Gastrocnemius medialis (tissue), 4 donors: ENCODE measurements at regions not wholly inside any gene's neighbourhood (a gene's known extent, or its start where the extent isn't known, plus 50 kb on each side); places are given as distances from the start of the nearest gene placed in this dataset.

Experiments used
- ATAC-seq, 2 donors: fragments of 150-250 bp; one replicate each; pipeline ENCODE4 v1.9.1; 2016
- DNase-seq, 2 donors: peaks; one replicate each; pipeline ENCODE4 v3.0.0-alpha.2; 2019
- H3K27ac ChIP-seq, 4 donors: fragments of 200-600 bp; sonication (generic); 1 replicate in 1 of 4; 2 replicates in 3 of 4; pipeline ENCODE4 v1.5.1; 2016 to 2018; ENCODE audit warnings: mild to moderate bottlenecking in 2 of 4, moderate library complexity in 1 of 4
- H3K27me3 ChIP-seq, 3 donors: fragments of 200-600 bp; sonication (generic) in 2 of 3; 1 replicate in 1 of 3; 2 replicates in 2 of 3; pipeline versions ENCODE4 v1.5.1 to v1.6.0; 2016 to 2019; ENCODE audit warnings: mild to moderate bottlenecking in 1 of 3, moderate library complexity in 1 of 3
- H3K36me3 ChIP-seq, 2 donors: fragments of 200-600 bp; sonication (generic) in 1 of 2; one replicate each; pipeline ENCODE4 v1.5.1; 2017 to 2018
- H3K4me1 ChIP-seq, 2 donors: fragments of 200-600 bp; sonication (generic) in 1 of 2; one replicate each; pipeline ENCODE4 v1.5.1; 2016 to 2017; ENCODE audit warnings: mild to moderate bottlenecking in 2 of 2
- H3K4me3 ChIP-seq, 4 donors: fragments of 200-600 bp; sonication (generic) in 3 of 4; 1 replicate in 1 of 4; 2 replicates in 3 of 4; pipeline ENCODE4 v1.5.1; 2016 to 2019; ENCODE audit warnings: mild to moderate bottlenecking in 2 of 4
- H3K9me3 ChIP-seq, 3 donors: fragments of 200-600 bp; sonication (generic) in 2 of 3; 1 replicate in 1 of 3; 2 replicates in 2 of 3; pipeline ENCODE4 v1.5.1; 2016 to 2019
- CTCF ChIP-seq, 5 experiments: fragments of 450-650 bp in 3 of 5; fragments of 200-600 bp in 2 of 5; sonication (generic) in 2 of 5; IDR thresholded peaks in 4 of 5; conservative IDR thresholded peaks in 1 of 5; 1 replicate in 4 of 5; 2 replicates in 1 of 5; pipeline ENCODE4 v1.5.1; 2016 to 2019; ENCODE audit warnings: antibody characterized with exemption in 5 of 5, mild to moderate bottlenecking in 3 of 5, moderate library complexity in 3 of 5
- POLR2A ChIP-seq, 2 donors: fragments of 450-650 bp; IDR thresholded peaks; one replicate each; pipeline ENCODE4 v1.6.1; 2017; ENCODE audit warnings: antibody characterized with exemption in 2 of 2, mild to moderate bottlenecking in 2 of 2, moderate library complexity in 2 of 2
- in situ Hi-C, 4 donors: fragments of 200-750 bp; cut with MboI; loops; one replicate each; pipeline versions ENCODE4 v1.15.0 to v1.8.0; 2017; ENCODE audit warnings: low sequenced_read_pairs in 4 of 4
- intact Hi-C: fragments of 100-400 bp; cut with DNase I; formaldehyde crosslinking; loops from one replicate; pipeline ENCODE4 v1.15.1; 2023; ENCODE audit warnings: low total_unique reads

DNA sequence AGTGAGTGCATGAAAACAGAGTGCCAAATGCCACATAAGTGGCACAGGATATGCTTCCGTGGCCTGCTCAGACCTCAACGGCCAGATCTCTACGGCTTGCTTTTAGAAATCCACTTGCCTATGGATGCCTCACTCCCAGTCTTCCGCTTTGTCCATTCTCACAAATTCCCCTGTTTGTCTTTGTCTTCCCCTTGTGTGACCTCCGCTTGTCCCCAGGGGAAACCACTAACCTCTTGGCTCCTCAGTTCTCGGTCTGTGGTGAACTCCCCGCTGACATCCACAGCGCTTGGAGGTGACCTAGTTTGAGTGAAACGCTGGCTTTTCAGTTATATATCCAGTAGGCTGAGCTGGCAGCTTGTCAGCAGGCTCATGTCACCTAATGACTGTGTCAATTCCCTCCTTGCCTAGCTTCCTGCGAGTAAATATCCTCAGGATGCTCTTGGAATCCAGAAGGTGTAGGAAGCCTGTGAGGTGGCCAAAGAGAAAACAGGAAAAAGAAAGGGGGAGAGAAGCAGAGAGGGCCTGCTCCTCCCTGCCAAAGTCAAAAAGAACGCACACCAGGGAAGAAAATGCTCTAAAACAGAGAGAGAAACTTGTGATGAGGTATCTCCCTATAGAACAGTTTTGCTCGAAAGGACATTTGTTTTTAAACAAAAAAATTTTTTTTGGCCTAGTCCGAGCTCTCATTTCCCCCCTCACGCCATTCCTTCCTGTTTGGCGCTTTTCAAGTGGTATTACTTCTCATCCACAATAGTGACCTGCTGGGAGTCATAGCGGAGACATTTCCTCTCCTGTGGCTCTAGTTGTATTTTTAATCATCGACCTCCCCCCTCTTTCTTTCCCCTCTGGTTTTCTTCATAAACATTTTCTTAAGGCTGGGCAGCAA is 101.6 kb upstream of the SPRY4 start:
- H3K36me3 ChIP-seq = no peaks in the 10 kb centered on the region
- peak in 1 of 2 donors; percentile 27 for DNase-seq
- no peaks in the 10 kb centered on the region for H3K27me3 ChIP-seq
- in situ Hi-C loops = no loop called here
- no peaks in the 10 kb centered on the region for H3K9me3 ChIP-seq
- peaks cover 8 to 12% of the 10 kb centered on the region in 2 donors for H3K4me1 ChIP-seq
- ATAC-seq = peak in 1 of 2 donors; percentile 58
- TF ChIP-seq CTCF (IDR thresholded peaks at IDR 0.05 in 4 of 5, conservative IDR thresholded peaks at IDR 0.05 in 1 of 5) (no peak), POLR2A (IDR thresholded peaks at IDR 0.05) (no peak)
- peak overlapping the region; percentile 35 to 61 (median 56) for H3K27ac ChIP-seq
- intact Hi-C loops = no loop called here
- H3K4me3 ChIP-seq = no peak overlapping the region

DNA sequence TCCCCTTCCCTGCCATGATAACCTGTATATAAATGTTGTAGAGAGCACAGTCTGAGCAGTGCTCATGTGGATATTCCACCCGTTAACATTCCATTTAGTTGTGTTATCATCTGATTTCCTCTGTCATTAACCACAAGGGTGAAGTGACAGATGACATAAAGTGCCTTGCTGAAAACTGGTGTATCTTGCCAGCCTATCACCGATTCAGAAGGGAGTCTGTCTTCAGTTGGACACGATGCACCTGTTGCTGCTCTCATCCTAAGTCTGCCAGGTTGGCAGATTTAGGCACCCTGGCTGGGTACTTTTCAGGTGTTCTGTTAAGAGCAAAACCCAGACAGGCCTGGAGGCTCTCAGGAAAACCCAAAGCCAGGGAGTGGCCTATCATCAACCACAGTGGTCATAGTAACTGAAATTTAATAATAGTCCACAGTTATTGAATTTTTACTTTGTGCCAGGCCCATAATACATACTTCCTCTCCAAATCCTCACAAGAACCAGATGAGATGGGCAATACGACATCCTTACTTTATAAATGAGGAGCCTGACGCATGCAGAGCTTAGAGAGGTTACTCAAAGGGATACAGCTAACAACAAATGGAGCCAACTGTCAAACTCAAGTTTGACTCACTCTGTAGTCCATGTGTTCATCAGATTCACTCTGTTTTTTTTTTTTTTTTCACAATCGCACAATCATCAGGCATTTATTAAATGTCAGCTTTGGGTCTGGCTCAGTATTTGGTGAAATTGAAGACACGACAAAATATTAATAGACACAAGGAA is 100.7 kb upstream of the SPRY4 start:
- Histone ChIP-seq H3K4me1 (peaks cover 8 to 12% of the 10 kb centered on the region in 2 donors), H3K27ac (peak overlapping the region in 3 of 4 donors; percentile 54 to 61 (median 57)), H3K36me3 (no peaks in the 10 kb centered on the region), H3K4me3 (no peak overlapping the region), H3K9me3 (no peaks in the 10 kb centered on the region), H3K27me3 (no peaks in the 10 kb centered on the region)
- ATAC-seq (no peak), DNase-seq (no peak)
- in situ Hi-C loops = no loop called here
- intact Hi-C loops = no loop called here
- no peak for TF ChIP-seq CTCF (IDR thresholded peaks at IDR 0.05 in 4 of 5, conservative IDR thresholded peaks at IDR 0.05 in 1 of 5)

GRCh38 chr5:142422429-142422828 is 97.6 kb upstream of the SPRY4 start:
- in situ Hi-C loops (no loop called here), intact Hi-C loops (no loop called here)
- H3K4me3 ChIP-seq = no peak overlapping the region
- no peak for TF ChIP-seq POLR2A (IDR thresholded peaks at IDR 0.05)
- no peaks in the 10 kb centered on the region for H3K36me3 ChIP-seq
- DNase-seq = no peak
- ATAC-seq = no peak
- H3K27me3 ChIP-seq = no peaks in the 10 kb centered on the region
- no peak overlapping the region for H3K27ac ChIP-seq
- no peaks in the 10 kb centered on the region for H3K9me3 ChIP-seq
- H3K4me1 ChIP-seq = peaks cover 8 to 12% of the 10 kb centered on the region in 2 donors

DNA sequence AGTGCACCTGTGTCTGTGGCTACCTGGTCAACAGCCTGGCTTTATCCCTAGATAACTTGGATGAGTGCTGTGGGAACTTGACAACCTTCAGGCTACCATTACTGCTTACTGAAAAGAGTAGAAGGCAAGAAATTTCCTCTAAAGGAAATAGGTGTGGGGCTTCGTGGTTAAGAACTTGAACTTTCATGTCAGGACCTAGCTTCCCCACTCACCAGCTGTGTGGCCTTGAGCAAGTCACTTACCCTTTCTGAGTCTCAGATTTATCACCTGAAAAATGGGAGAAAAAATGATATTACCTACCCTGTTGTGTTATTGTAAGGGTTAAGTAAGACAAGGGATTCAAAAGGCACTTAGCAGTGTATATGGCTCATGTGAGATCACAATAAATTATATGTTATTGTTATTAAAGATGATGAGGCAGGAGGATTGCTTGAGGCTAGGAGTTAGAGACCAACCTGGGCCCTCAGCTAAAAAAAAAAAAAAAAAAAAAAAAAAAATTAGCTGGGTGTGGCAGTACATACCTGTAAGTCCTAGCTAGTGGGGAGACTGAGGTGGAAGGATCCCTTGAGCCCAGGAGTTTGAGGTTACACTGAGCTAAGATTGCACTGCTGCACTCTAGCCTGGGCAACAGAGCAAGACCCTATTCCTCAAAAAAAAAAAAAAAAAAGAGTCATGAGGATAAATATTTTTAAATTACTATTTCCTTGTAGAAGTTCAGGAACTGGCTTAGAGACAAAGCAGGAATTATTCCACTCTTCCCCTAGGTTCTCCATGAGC is 97.0 kb upstream of the SPRY4 start:
- DNase-seq = no peak
- intact Hi-C loops = no loop called here
- ATAC-seq = no peak
- TF ChIP-seq CTCF (IDR thresholded peaks at IDR 0.05 in 4 of 5, conservative IDR thresholded peaks at IDR 0.05 in 1 of 5) (no peak), POLR2A (IDR thresholded peaks at IDR 0.05) (no peak)
- H3K27ac ChIP-seq = no peak overlapping the region
- no peaks in the 10 kb centered on the region for H3K9me3 ChIP-seq
- no peaks in the 10 kb centered on the region for H3K27me3 ChIP-seq
- in situ Hi-C loops = no loop called here
- no peak overlapping the region for H3K4me3 ChIP-seq
- no peaks in the 10 kb centered on the region for H3K36me3 ChIP-seq
- H3K4me1 ChIP-seq = peaks cover 5 to 9% of the 10 kb centered on the region in 2 donors
